ENCODE measurements at regions not wholly inside any gene's neighbourhood (a gene's known extent, or its start where the extent isn't known, plus 50 kb on each side); places are given as distances from the start of the nearest gene placed in this dataset.

DNA sequence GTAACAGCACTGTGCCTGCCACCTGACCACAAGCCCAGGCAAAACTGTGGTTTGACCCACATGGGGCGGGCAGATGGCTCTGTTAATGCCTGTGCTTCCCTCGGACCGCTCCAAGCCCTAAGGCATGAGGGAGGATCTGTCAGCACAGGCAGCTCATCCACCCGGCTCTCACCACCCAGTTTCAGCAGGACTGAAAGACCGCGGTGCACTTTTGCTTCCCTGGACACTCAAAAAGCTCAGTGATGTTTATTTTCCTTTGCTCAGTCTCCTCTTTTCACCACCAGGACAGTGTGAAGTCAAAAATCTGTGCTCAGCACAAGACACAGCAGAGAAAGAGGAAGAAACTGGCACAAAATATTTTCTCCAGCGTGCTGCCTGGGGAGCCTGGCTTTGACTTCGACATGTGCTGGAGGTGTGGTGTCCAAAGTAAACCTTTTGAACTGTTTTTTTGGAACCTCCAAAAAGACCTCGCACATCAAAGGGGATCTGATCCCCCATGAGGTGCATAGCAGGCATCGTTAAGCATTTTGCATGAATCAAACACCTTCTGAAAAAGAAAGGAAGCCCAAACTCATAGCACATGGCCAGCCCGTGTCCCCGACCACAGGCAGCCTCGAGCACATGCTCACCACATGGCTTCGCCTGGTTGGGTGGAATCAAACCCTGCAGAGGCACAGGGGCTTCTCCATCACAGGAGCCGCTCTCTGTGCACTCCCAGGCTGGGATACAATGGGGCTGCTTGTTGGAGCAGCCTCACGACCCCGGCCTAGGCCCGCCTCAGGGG is 441.7 kb upstream of the JARID2 start:
- no peak for DNase-seq

DNA sequence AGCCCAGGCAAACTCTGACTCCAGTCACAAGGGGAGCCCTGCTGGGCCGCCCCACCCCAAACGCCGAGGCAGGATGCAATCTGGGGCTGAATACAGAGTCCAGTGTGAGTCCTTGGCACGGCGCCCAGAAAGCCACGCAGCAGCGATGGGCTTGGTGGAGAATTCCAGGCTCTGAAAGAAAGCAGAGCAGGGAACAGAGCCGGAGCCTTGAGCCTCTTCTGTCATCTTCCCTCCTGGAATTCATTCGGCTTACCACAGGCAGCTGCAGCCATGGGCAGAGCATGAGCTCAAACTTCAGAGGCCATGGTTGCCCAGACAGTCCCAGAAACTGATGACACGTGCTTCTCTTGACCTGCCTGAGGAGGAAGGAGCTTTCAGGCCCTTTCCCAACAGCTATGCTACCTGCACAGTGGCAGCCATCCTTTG is 441.1 kb upstream of the JARID2 start:
- no peak for DNase-seq

DNA sequence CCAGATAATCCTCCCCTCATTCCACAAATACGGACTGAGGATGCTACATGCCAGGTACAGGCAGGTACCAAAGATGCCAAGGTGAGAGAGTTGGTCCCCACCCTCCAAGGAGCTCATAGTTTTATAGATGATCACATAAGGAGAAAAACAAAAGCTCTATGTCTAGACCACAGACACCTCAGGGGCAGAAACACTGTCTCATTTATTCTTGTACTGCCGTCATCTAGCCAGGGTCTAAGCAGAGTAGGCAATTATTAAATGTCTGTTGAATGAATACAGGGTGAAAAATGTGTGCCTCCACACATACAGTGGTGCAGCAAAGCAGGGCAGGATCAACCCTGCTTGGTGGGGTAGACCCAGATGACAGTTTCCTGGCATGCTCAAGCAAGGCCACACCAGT is 439.8 kb upstream of the JARID2 start:
- DNase-seq, result no peak

DNA sequence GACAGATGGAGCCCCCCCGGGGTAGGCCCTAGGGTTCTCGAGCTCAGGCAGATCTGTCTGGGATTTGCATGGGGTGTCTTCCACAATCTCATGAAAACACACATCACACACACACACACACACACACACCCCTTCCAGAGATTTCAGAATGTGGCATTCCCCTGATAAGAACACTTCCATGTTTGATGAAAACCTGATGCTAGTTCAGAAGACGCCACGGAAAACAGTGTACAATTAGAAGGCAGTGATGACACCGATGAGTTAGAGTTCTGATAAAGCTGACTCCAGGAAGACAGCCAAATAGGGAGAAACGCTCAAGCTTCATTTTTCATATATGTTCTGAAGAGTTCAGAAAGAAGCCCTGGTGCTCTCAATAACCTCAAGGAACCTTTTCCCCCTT is 438.7 kb upstream of the JARID2 start:
- no peak for DNase-seq

DNA sequence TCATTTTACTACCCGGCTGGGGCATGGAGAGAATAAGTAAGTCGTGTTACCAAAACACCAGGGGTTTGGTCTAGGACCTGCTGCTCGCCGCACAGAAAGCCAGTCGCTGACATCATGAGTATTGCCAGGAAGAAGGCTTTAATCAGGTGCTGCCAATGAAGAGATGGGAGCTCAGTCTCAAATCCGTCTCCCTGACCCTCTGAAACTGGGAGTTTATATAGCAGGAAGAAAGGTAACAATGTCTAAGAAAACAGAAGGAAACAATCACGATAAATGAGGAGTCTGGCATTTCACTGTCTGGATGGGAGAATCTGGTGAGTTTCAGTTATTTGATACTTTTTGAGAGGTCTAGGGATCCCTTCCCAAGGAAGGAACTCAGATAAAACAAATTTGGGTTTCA is 437.9 kb upstream of the JARID2 start:
- DNase-seq, result no peak

DNA sequence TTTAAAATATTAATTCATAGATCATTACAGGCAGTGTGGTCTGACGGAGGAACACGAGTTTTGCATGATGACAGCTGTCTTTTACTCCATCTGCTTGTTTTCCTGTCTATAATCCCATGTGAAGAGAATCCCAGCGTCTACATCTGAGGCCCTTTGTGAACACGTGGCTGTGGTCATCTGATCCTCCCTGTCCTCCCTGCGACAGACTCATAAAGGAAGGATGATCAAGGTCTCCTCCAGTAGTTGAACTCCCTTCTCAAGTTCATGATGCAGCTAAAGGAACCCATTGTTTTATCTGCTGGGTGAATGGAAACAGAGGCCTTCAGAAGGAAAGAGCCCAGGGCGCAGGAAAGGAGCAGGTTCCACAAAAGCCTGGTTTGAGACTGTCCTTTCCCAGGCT is 435.8 kb upstream of the JARID2 start:
- no peak for DNase-seq

DNA sequence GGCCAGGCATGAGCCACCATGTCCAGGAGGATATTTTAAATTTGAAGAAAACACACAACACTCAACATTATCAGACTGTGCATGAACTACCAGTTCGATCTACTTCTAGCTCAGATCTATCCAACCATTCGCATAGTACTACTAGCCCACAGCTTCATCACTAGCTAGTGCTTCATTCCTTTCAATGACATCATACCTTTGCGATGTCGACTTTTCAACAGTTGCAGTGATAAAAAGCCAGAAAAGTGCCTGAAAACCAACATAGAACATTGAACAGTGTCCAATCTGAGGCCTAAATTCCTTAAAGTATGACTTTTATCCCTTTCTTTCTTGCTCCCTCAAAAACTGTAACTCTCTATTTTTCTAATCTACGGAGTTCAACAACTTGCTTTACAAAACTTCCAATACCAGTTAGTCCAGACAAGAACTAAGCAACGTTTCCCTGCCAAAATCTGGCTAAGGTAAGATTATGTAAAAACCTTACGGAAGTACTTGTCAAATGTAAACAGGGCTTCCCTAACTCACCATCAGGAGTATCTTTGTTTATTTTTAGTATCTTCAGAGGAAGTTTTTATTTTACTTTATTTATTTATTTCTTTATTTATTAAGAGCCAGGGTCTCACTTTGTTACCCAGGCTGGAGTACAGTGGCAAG is 434.0 kb upstream of the JARID2 start:
- DNase-seq, result no peak

DNA sequence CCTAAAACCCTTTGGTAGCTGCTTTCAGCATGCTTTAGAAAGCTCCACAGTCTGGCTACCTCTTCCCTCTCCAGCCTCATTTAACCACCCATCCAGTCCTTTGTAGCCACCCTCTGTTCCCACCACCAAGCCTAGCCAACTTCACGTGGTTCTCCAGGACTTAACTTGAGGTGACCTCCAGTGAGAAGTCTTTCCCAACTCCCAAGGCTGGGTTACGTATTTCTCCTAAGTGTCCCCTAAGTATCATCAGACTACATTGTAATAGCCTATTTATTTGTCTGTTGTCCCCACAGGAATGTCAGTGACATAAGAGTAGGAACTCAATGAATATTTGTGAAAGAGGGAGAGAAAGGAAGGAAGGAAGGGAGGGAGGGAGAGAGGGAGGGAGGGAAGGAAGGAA is 431.9 kb upstream of the JARID2 start:
- no peak for DNase-seq

DNA sequence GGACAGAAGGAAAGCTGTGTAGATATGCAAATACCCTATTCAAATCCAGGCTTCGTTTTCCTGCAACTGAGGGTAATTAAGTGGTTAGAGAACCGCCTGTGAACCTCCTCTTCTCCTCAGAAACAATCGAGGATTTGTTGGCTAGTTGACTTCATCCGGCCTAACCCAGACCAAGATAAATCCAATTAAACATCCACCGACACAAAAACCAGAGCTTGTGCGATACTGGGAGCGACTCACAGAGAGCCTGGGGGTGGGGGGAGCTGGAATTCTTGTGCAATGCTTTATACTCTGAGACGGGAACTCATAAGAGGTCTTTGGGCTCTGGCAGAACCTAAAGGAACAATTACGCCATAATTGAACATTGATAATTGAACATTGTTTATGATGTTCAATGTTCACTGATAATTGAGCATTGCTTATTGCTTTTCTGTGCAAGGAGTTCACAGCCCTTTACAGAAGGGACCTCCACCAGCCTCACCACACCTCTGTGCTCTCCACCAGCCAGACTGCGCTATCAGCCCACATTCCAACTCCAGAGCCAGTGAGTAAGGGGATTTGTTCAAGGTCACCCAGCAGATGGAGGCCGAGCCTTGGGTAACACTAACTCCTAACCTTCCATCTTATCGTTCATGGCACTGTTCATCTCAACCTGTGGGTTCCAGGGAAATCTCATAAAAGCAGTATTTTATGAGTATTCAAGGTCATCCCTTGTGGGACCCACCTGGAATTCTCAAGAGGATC is 429.6 kb upstream of the JARID2 start:
- DNase-seq, result no peak

DNA sequence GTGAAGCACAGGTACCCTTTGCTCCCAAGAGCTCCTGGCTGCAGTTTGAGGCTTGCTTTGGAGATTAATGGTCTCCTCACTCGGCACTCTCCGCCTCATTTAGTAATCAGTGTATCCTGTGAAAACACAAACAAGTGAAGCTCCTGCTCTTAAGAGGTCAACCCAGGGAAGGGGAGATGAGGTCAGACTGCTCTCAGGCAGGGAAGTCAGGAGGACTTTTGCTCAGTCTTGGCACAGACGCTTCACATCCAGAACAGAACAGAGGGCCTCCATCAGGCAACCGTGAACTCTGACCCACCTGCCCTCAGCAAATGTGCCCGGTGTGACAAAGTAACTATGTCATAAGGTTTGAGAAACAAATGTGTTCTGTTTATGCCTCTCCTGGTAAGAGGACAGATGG is 428.8 kb upstream of the JARID2 start:
- no peak for DNase-seq

DNA sequence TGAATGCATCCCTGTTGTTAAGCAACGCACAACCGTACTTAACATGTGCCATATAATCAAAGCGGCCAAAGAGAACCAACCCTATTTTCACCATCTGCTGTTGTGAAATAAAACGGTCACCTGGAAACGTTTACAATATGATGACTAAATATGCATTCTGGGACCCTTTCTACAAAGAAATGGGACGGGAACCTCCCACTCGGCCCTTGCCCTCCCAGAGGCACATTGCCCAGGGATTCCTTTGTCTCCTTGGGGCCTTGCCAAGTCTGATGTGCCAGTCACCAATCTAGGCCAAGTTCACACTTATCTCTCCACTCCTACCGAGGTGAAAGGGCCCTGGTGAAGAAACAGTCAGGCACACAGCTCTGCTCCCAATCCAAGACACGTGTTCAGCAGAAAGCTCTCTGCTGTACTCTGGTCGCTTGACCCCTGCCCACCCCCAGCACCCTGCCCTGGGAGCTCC is 427.4 kb upstream of the JARID2 start:
- DNase-seq, result no peak

DNA sequence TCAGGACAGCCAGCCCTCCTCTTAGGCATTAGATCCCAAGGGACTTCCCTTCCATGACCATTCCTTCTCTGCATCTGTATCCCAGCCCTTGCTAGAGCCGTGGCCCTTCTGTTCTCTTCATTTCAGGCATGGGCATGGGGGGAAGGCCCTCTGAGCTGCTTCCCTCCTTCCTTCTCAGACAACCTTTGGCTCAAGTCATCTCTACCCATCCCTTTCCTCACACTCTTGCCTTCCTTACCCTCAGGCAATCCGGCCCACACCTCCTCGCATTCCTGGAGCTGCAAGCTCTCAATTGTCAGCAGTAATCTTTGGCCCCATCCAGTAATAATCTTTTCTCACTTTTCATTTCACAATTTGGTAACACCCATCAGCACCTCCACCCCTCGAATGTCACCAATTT is 426.9 kb upstream of the JARID2 start:
- DNase-seq, result no peak

DNA sequence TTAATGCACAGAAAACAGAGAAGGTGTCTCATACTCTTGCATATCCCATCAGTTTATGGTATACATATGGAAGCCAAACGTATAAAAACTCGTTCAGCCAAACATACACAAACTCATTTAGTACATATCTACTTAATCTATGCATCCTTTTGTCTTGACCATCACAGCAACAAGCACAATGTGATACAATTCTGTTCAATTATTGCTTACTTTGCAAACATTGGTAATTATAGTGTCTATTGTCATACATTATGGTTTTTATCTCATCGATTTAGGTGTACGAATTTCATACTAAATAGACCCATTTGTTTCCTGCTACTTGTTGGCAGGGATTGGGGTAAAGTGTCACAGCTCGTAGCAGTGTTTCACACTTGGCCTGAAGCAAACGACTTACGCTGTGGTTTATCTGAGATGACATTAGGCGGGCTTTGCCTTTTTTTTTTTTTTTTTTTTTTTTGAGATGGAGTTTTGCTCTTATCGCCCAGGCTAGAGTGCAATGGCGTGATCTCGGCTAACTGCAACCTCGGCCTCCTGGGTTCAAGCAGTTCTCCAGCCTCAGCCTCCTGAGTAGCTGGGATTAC is 425.9 kb upstream of the JARID2 start:
- DNase-seq, result no peak

DNA sequence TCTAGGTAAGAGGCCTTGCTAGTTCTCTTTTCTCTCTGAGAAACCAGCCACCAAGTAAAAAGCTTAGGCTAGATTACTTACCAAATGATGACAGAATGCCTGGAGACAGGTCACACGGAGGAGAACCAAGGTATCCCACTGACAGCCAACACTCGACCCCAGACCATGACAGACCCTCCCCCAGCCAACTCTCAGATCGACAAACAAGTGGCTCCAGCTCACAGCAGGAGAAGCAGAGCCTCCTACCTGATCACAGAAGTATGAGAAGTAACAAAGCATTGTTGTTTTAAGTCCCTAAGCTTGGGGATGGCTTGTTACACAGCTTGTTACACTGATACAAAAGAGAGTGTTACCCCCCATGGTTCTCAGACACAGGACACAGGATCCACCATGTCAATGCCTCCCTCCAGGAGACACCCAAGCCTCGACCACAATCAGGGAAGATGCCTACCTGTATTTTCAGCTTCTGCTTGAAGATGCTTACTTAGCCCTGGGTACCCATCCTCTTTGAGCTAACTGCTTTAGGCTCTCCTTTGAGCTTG is 423.8 kb upstream of the JARID2 start:
- no peak for DNase-seq

DNA sequence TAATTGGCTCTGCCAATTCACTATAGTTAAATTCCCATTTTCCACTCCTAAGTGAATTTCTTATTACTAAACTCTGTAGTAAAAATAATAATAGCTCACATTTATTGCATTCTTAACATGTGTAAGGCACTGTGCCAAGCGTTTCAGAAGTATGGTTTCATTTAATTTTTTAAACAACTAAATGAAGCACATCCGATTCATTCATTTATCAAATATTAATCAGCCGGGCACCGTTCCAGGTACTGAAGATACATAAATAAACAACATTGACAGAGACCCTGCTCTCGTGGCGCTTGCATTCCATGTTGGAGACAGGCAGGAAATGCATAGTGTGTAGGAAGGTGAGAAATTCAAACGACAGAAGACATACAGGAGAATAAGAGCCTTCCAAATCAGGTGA is 423.2 kb upstream of the JARID2 start:
- no peak for DNase-seq

DNA sequence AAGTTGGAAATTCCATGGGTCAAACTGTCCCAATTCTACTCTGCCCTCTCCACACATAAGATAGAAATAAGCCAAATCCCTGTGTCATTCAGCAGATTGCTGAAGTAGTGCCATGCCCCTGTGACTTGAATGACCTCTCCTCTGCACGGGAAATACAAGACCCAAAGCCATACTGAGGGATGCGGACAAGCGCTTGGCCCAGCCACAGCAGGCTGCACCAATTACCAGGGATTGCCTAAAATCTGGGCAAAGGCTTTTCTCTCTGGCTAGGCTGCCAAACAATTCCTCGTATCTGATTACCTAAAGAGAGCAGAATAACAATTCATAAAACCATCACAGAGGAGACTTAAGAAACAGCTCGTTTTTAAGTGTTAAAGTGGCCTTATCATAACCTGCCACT is 421.8 kb upstream of the JARID2 start:
- no peak for DNase-seq

DNA sequence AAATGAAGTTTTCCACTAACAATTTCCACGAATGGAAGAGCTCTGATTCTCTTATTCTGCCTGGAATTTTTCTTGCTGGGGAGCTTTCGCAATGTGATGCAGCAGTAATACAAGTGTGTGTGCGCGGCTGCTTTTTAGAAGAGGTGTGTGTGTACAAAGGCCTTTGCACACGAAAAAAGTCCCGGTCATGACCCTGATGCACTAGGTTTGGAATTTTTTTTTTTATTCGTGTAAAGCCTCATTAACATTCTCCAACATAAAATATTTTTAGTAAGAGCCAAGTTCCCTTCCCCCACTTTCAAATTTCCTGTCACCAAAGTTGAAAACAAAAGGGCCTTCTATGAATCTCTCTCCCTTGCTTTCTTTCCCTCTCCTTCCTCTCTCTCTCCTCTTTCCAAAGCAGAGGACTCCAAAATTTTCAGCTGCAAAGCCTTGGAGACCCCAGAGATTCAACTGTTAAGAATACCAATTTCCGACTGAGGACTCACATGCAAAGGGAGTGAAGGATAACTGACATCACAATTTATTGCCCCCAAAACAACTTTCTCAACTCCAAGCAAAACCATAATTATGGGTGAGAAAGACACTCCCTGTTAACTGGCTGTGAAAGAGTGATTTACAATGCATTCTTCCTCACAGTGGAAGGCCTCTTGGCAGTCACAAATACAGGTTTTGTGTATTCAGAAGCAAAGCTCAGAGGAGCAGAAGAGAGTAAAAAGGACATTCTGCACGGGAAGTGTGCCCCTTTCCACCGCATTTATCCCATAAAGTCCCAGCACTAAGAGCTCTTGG is 421.2 kb upstream of the JARID2 start:
- DNase-seq, result no peak

DNA sequence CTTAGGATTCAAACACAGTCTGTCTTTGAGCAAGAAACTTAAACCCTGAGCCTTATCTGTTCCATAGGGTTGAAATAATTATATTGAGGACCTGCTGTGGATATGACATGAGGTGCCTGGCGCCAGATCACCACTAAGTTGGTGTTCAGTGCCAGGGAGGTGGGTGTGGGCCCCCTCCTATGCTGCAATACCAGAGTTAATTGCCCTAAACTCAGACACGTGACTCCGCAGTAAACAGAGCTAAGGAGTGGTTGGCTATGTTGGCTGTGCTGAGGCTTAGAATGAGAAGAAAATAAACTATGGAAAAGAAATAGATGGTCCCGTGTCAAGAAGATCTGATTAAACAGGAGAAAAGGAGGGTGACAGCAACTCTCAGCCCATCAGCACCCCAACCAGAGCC is 419.4 kb upstream of the JARID2 start:
- DNase-seq, result no peak

DNA sequence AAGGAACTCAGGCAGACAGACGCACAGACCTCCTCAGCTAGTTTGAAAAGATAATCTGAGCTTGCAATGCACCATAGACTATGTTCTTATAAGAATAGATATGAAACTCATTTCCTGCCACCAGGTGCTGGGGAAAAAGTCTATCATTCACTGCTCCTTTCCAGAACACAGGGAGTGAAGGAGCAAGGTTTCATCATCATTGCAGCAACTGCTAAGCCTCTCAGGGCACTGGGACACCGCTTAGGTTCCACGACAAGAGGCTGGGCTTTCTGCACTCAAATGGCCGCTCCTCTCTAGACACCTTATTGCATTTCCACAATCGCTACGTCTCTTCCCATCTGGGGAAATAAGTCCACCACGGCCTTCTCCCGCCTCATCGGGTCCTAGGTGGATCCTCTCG is 418.5 kb upstream of the JARID2 start:
- no peak for DNase-seq

DNA sequence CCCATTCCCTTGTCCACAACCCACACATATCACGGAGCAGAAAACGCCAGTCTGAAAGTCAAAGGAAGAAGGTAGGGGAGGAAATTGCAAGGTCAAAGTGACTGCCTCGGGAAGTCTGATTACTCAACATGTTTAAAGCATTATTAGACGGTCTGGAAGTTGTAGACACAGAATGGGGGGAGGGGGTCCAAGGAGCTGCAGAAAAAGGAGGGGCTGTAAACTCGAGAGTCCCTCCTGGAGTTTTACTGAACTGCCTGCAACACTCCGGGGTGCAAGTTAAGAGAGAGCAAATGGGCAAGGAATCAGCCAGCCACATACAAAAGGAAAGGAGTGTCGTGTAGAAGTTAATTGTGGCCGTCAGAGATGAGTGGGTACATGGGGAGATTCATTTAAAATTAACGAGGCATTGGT is 417.7 kb upstream of the JARID2 start:
- no peak for DNase-seq

DNA sequence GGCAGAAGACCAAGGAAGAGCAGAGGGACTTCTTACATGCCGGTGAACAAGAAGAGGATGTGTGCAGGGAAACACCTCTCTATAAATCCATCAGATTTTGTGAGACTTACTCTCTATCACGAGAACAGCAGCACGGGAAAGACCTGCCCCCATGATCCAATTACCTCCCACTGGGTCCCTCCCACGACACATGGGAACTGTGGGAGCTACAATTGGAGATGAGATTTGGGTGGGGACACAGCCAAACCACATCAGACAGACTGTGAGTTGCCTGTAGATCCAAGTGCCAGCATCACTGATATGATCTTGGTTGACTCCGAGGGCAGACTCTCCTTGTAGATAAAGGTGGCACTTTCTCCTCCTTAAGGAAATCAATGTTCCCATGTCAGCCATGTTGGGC is 414.8 kb upstream of the JARID2 start:
- no peak for DNase-seq

DNA sequence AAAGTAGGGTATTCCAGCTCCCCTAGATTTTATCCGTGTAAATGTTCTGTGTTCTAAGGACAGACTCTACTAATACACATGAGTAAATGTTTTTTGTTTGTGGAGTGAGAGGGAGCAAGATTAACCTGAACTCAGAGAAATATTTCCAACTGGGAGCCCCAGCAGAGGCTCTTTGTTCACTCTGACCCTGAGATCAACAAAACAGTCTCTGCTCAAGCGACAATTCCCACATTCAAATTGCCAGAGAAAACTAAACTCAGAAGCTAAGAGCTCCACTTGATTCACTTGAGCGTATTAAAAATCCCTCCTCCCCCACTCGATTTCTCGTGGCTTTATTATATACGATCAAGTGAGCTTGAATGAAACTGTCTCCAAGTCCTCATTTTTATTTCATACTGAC is 413.9 kb upstream of the JARID2 start:
- no peak for DNase-seq

DNA sequence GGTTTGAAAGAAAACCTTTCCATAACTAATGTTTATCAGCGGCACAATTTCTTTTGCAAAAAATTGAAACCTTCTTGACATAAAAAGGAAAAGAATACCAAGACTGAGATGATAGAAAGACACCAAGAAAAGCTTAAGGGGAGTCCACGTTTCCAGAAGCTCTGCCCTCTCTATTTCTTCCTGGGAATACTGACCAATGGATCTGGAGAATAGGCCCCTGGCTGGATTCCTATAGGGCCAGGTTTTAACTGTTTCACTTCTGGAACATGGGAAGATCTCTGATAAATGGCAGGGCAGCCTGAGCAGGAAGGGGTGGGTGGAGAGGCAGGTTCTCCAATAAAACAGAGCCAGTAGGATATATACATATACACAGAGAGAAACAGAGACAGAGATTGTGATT is 413.4 kb upstream of the JARID2 start:
- no peak for DNase-seq

Measured in amniotic stem cell (primary cell).